ENCODE measurements at regions not wholly inside any gene's neighbourhood (a gene's known extent, or its start where the extent isn't known, plus 50 kb on each side); places are given as distances from the start of the nearest gene placed in this dataset.

- DNase-seq, result no peak
Observed at GRCh38 chr18:60987963-60988362, 345.3 kb upstream of the CDH20 start.

- no peak for DNase-seq
Observed at GRCh38 chr18:60996326-60996725, 336.9 kb upstream of the CDH20 start.

GRCh38 chr18:60996822-60997221 is 336.4 kb upstream of the CDH20 start:
- no peak for DNase-seq

GRCh38 chr18:61001138-61001537 is 332.1 kb upstream of the CDH20 start:
- no peak for DNase-seq

GRCh38 chr18:61006687-61007224 is 326.5 kb upstream of the CDH20 start:
- no peak for DNase-seq

GRCh38 chr18:61019338-61020301 is 313.6 kb upstream of the CDH20 start:
- DNase-seq, result no peak

- no peak for DNase-seq
Observed at GRCh38 chr18:61025596-61025995, 307.6 kb upstream of the CDH20 start.

- DNase-seq, result no peak
Observed at GRCh38 chr18:61031626-61032025, 301.6 kb upstream of the CDH20 start.

- no peak for DNase-seq
Observed at GRCh38 chr18:61034580-61034979, 298.6 kb upstream of the CDH20 start.

GRCh38 chr18:61039251-61039650 is 294.0 kb upstream of the CDH20 start:
- no peak for DNase-seq

- no peak for DNase-seq
Observed at GRCh38 chr18:61047794-61048193, 285.4 kb upstream of the CDH20 start.

- DNase-seq, result no peak
Observed at GRCh38 chr18:61057443-61057842, 275.8 kb upstream of the CDH20 start.

GRCh38 chr18:61062258-61062657 is 271.0 kb upstream of the CDH20 start:
- DNase-seq, result no peak

- DNase-seq, result no peak
Observed at GRCh38 chr18:61064911-61065310, 268.3 kb upstream of the CDH20 start.

GRCh38 chr18:61076986-61077385 is 256.2 kb upstream of the CDH20 start:
- no peak for DNase-seq

- DNase-seq, result no peak
Observed at GRCh38 chr18:61079714-61080113, 253.5 kb upstream of the CDH20 start.

- DNase-seq, result no peak
Observed at GRCh38 chr18:61080954-61081528, 252.2 kb upstream of the CDH20 start.

GRCh38 chr18:61082976-61083630 is 250.1 kb upstream of the CDH20 start:
- DNase-seq, result no peak

- DNase-seq, result no peak
Observed at GRCh38 chr18:61085036-61085435, 248.2 kb upstream of the CDH20 start.

- DNase-seq, result no peak
Observed at GRCh38 chr18:61085761-61086160, 247.5 kb upstream of the CDH20 start.

- DNase-seq, result no peak
Observed at GRCh38 chr18:61086657-61087056, 246.6 kb upstream of the CDH20 start.

- no peak for DNase-seq
Observed at GRCh38 chr18:61091379-61091778, 241.9 kb upstream of the CDH20 start.

- no peak for DNase-seq
Observed at GRCh38 chr18:61093965-61094364, 239.3 kb upstream of the CDH20 start.

- DNase-seq, result no peak
Observed at GRCh38 chr18:61096226-61096625, 237.0 kb upstream of the CDH20 start.

Data from DMS 273 treated with DMSO at 0.1 percent for 48 hours (cell line).